ENCODE measurements at regions not wholly inside any gene's neighbourhood (a gene's known extent, or its start where the extent isn't known, plus 50 kb on each side); places are given as distances from the start of the nearest gene placed in this dataset.

DNA sequence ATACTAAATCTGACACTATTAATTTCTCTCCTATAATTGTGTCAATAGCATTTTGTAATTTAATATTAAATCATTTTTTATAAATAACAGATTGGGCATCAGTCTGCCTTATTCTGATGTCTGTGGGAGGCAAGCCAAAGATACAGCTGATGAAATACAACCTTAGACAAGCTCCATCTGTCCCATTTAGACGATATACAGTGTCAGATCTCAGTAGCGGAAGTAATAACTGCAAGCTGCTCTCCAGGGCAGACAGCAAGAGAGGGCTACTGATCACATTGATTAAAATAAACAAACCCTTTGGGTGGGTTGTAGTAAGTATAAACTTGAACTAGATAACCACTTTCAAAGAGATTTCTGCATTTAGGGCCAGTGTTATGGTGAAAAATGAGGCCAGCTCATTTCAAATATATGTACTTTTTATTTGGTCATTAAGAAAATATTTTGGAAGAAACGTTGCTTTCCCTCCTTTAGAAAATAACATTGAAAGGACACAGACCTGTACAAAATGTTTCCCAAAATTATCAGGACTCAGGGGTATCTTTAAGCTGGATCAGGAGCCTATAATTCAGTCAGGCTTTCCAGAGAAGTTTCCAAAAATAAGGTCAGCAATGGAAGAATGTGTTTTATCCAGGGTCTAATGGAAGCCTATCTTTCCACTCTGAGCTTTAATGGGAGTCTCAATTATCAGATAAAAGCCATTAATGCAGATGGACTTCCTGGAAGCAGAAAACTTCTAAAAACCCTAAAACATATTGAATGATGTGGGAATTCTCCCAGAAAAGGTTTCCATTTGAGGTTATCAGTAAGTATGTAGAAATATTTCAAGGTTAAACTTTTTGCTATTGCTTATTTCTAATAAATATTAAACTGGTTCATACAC, 1028.8 kb upstream of the IGFBP7 start:
- DNase-seq, result peak; percentile 19 to 55 (median 52)
- no peaks in the 10 kb centered on the region for H3K27me3 ChIP-seq (ENCODE audit: control insufficient read depth in 3 of 3, insufficient read depth in 3 of 3, low read length in 2 of 3)
- no peaks in the 10 kb centered on the region for H3K36me3 ChIP-seq (ENCODE audit: control insufficient read depth in 4 of 4, insufficient read depth in 4 of 4, low read length in 4 of 4)
- ATAC-seq (ENCODE audit: insufficient read depth, low FRiP score), result no peak
- no peak overlapping the region for H3K4me3 ChIP-seq
- no peak overlapping the region for H3K27ac ChIP-seq (ENCODE audit: low read depth in 1 of 2, low read length in 1 of 2)
- TF ChIP-seq, protein P1, sequence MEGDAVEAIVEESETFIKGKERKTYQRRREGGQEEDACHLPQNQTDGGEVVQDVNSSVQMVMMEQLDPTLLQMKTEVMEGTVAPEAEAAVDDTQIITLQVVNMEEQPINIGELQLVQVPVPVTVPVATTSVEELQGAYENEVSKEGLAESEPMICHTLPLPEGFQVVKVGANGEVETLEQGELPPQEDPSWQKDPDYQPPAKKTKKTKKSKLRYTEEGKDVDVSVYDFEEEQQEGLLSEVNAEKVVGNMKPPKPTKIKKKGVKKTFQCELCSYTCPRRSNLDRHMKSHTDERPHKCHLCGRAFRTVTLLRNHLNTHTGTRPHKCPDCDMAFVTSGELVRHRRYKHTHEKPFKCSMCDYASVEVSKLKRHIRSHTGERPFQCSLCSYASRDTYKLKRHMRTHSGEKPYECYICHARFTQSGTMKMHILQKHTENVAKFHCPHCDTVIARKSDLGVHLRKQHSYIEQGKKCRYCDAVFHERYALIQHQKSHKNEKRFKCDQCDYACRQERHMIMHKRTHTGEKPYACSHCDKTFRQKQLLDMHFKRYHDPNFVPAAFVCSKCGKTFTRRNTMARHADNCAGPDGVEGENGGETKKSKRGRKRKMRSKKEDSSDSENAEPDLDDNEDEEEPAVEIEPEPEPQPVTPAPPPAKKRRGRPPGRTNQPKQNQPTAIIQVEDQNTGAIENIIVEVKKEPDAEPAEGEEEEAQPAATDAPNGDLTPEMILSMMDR (IDR thresholded peaks at IDR 0.05; ENCODE audit: control extremely low read depth, extremely low read depth), result no peak
- 52 to 72% methylated on average over 3 of the region's 3 CpGs for WGBS, 2 donors
- peaks cover 0 to 7% (median 0%) of the 10 kb centered on the region in 5 donors for H3K4me1 ChIP-seq (ENCODE audit: control insufficient read depth in 5 of 5, insufficient read depth in 5 of 5, low read length in 5 of 5)
- no peaks in the 10 kb centered on the region for H3K9me3 ChIP-seq (ENCODE audit: control insufficient read depth in 4 of 4, insufficient read depth in 3 of 4, low read length in 3 of 4)
- H3K9ac ChIP-seq (ENCODE audit: insufficient read depth in 1 of 2, low read length in 2 of 2), result no peak overlapping the region

GRCh38 chr4:58136604-58137003, 1026.4 kb upstream of the IGFBP7 start:
- TF ChIP-seq, protein P1 (IDR thresholded peaks at IDR 0.05; ENCODE audit: control extremely low read depth, extremely low read depth), result no peak
- Histone ChIP-seq H3K36me3 (ENCODE audit: control insufficient read depth in 4 of 4, insufficient read depth in 4 of 4, low read length in 4 of 4) (no peaks in the 10 kb centered on the region), H3K9me3 (ENCODE audit: control insufficient read depth in 4 of 4, insufficient read depth in 3 of 4, low read length in 3 of 4) (no peaks in the 10 kb centered on the region), H3K4me3 (no peak overlapping the region), H3K27ac (ENCODE audit: low read depth in 1 of 2, low read length in 1 of 2) (no peak overlapping the region), H3K9ac (ENCODE audit: insufficient read depth in 1 of 2, low read length in 2 of 2) (no peak overlapping the region), H3K27me3 (ENCODE audit: control insufficient read depth in 3 of 3, insufficient read depth in 3 of 3, low read length in 2 of 3) (no peaks in the 10 kb centered on the region), H3K4me1 (ENCODE audit: control insufficient read depth in 5 of 5, insufficient read depth in 5 of 5, low read length in 5 of 5) (peaks cover 0 to 7% (median 0%) of the 10 kb centered on the region in 5 donors)
- no peak for DNase-seq
- ATAC-seq (ENCODE audit: insufficient read depth, low FRiP score), result no peak
- 83 to 88% methylated on average over 5 of the region's 5 CpGs for WGBS, 2 donors

GRCh38 chr4:58127680-58128079, 1017.5 kb upstream of the IGFBP7 start:
- WGBS, 2 donors, result 87 to 94% methylated on average over 1 of the region's 1 CpG
- DNase-seq, result no peak
- no peak overlapping the region for H3K27ac ChIP-seq (ENCODE audit: low read depth in 1 of 2, low read length in 1 of 2)
- TF ChIP-seq, protein P1 (IDR thresholded peaks at IDR 0.05; ENCODE audit: control extremely low read depth, extremely low read depth), result no peak
- H3K9me3 ChIP-seq (ENCODE audit: control insufficient read depth in 4 of 4, insufficient read depth in 3 of 4, low read length in 3 of 4), result no peaks in the 10 kb centered on the region
- no peak overlapping the region for H3K9ac ChIP-seq (ENCODE audit: insufficient read depth in 1 of 2, low read length in 2 of 2)
- H3K4me1 ChIP-seq (ENCODE audit: control insufficient read depth in 5 of 5, insufficient read depth in 5 of 5, low read length in 5 of 5), result no peaks in the 10 kb centered on the region
- no peaks in the 10 kb centered on the region for H3K36me3 ChIP-seq (ENCODE audit: control insufficient read depth in 4 of 4, insufficient read depth in 4 of 4, low read length in 4 of 4)
- H3K4me3 ChIP-seq, result no peak overlapping the region
- no peaks in the 10 kb centered on the region for H3K27me3 ChIP-seq (ENCODE audit: control insufficient read depth in 3 of 3, insufficient read depth in 3 of 3, low read length in 2 of 3)
- ATAC-seq (ENCODE audit: insufficient read depth, low FRiP score), result no peak
